HCT116 (cell line): ENCODE measurements at regions not wholly inside any gene's neighbourhood (a gene's known extent, or its start where the extent isn't known, plus 50 kb on each side); places are given as distances from the start of the nearest gene placed in this dataset.

ENCODE experiments used
- ATAC-seq: fragments of 200-7000 bp; cut with Tn5 transposase; 2 replicates; pipeline ENCODE4 v1.9.1; 2020; ENCODE audit warnings: mild to moderate bottlenecking, moderate library complexity
- BruUV-seq: library from RNA; stranded (reverse); fragments of 400-500 nt; replicated peaks from 2 replicates; lab custom pipeline; 2021; lab: Mats Ljungman, UMichigan
- CTCF ChIA-PET: fragments of 300-600 bp; sonication (Branson Sonifier 250); formaldehyde crosslinking; loops from one replicate; lab custom pipeline; 2021; ENCODE audit warnings: antibody characterized with exemption; lab: Charles Lee
- POLR2A ChIA-PET: fragments of 300-600, 350-600 bp; sonication (Branson Sonifier 250); formaldehyde crosslinking; loops from one replicate; lab custom pipeline; 2021; ENCODE audit warnings: antibody characterized with exemption; lab: Charles Lee
- RAD21 ChIA-PET, 2 experiments: fragments of 300-600 bp; sonication (Branson Sonifier 250); formaldehyde crosslinking; loops; one replicate each; lab custom pipeline; 2023; ENCODE audit warnings: low total read pairs in 2 of 2; ENCODE audit not compliant: uncharacterized antibody in 2 of 2, unreplicated experiment in 2 of 2, low non-redundant PET in 1 of 2; lab: Charles Lee
- DNase-seq: peaks from one replicate; pipeline ENCODE4 v3.0.0-alpha.2; 2010; ENCODE audit warnings: low read depth, low spot score
- H2AFZ ChIP-seq: fragments of 200-600 bp; shearing (Covaris generic), sonication (generic); 2 replicates; pipeline ENCODE4 v1.6.1; 2017; ENCODE audit warnings: low read depth, mixed run types, mixed read lengths, antibody characterized with exemption, low read length; ENCODE audit not compliant: poor library complexity, severe bottlenecking
- H3K27ac ChIP-seq: 2 replicates; pipeline ENCODE4 v1.5.1; 2012; ENCODE audit warnings: low read depth, low read length
- H3K27me3 ChIP-seq: fragments of 200-600 bp; sonication (generic); 2 replicates; pipeline ENCODE4 v1.6.1; 2016; ENCODE audit warnings: mixed run types, low read length, mixed read lengths; ENCODE audit not compliant: insufficient read depth
- H3K36me3 ChIP-seq, 2 experiments: fragments of 200-500 bp in 1 of 2; fragments of 200-600 bp in 1 of 2; sonication (Bioruptor generic) in 1 of 2; sonication (generic) in 1 of 2; 2 replicates each; pipeline versions ENCODE4 v1.5.1 to v1.6.1; 2014 to 2016; ENCODE audit warnings: low read length in 2 of 2, inconsistent platforms in 1 of 2, mixed read lengths in 1 of 2, mixed run types in 1 of 2; ENCODE audit not compliant: insufficient read depth in 2 of 2, control insufficient read depth in 1 of 2
- H3K4me1 ChIP-seq, 2 experiments: fragments of 200-600 bp in 1 of 2; sonication (generic) in 1 of 2; 2 replicates each; pipeline versions ENCODE4 v1.5.1 to v1.6.1; 2012 to 2017; ENCODE audit warnings: low read length in 2 of 2, inconsistent platforms in 1 of 2, mild to moderate bottlenecking in 1 of 2, mixed read lengths in 1 of 2, mixed run types in 1 of 2, moderate library complexity in 1 of 2; ENCODE audit not compliant: insufficient read depth in 2 of 2, control insufficient read depth in 1 of 2
- H3K4me2 ChIP-seq: fragments of 200-600 bp; sonication (generic); 2 replicates; pipeline ENCODE4 v1.6.1; 2017; ENCODE audit warnings: mixed run types, low read length, mixed read lengths
- H3K4me3 ChIP-seq, 2 experiments: fragments of 200-600 bp in 1 of 2; sonication (generic) in 1 of 2; replicated peaks in 1 of 2; 2 replicates each; pipeline ENCODE4 v1.5.1; 2011 to 2016; ENCODE audit warnings: low read length in 2 of 2, control low read depth in 1 of 2, low read depth in 1 of 2, mild to moderate bottlenecking in 1 of 2, mixed read lengths in 1 of 2, mixed run types in 1 of 2
- H3K79me2 ChIP-seq: fragments of 200-600 bp; sonication (generic); 2 replicates; pipeline ENCODE4 v1.6.1; 2017; ENCODE audit warnings: mild to moderate bottlenecking, mixed run types, low read length, moderate library complexity, mixed read lengths; ENCODE audit not compliant: insufficient read depth
- H3K9ac ChIP-seq: fragments of 200-600 bp; sonication (generic); 2 replicates; pipeline ENCODE4 v1.6.1; 2016; ENCODE audit warnings: low read length, mixed read lengths
- H3K9me2 ChIP-seq: fragments of 200-600 bp; sonication (generic), shearing (Covaris generic); 2 replicates; pipeline ENCODE4 v1.6.1; 2017; ENCODE audit warnings: mixed run types, mild to moderate bottlenecking, moderate library complexity; ENCODE audit not compliant: insufficient read depth
- H3K9me3 ChIP-seq, 2 experiments: fragments of 200-500 bp in 1 of 2; fragments of 200-600 bp in 1 of 2; sonication (Bioruptor generic) in 1 of 2; sonication (generic) in 1 of 2; 2 replicates each; pipeline ENCODE4 v1.6.1; 2014 to 2017; ENCODE audit warnings: low read length in 2 of 2, mixed read lengths in 2 of 2, inconsistent platforms in 1 of 2, low read depth in 1 of 2, mild to moderate bottlenecking in 1 of 2, mixed run types in 1 of 2, moderate library complexity in 1 of 2; ENCODE audit not compliant: control insufficient read depth in 1 of 2, insufficient read depth in 1 of 2
- H4K20me1 ChIP-seq: fragments of 200-600 bp; sonication (generic), shearing (Covaris generic); 2 replicates; pipeline ENCODE4 v1.6.1; 2017; ENCODE audit warnings: mixed run types, mild to moderate bottlenecking, moderate library complexity; ENCODE audit not compliant: insufficient read depth
- CBX3 ChIP-seq: IDR thresholded peaks from 2 replicates; pipeline ENCODE4 v1.6.1; 2012; ENCODE audit warnings: low read depth
- FOSL1 ChIP-seq: IDR thresholded peaks from 2 replicates; pipeline ENCODE4 v1.6.1; 2012; ENCODE audit warnings: low read depth
- POLR2AphosphoS5 ChIP-seq: IDR thresholded peaks from 2 replicates; pipeline ENCODE4 v1.6.1; 2011; ENCODE audit warnings: mild to moderate bottlenecking, low read depth, low read length, moderate library complexity
- YY1 ChIP-seq: IDR thresholded peaks from 2 replicates; pipeline ENCODE4 v1.6.1; 2011; ENCODE audit warnings: low read length, low read depth, moderate library complexity, mild to moderate bottlenecking; ENCODE audit not compliant: insufficient replicate concordance; ENCODE audit errors: extremely low read depth
- ZFX ChIP-seq: fragments of 450-650 bp; IDR thresholded peaks from 2 replicates; pipeline ENCODE4 v1.6.1; 2017
- intact Hi-C: fragments of 100-400 bp; cut with micrococcal nuclease; formaldehyde crosslinking; loops from 2 replicates; pipeline ENCODE4 v1.10.0; 2022
- TF ChIP-seq, protein P1 (sequence below), 3 experiments: fragments of 200-600 bp in 1 of 3; sonication (generic) in 1 of 3; IDR thresholded peaks in 2 of 3; conservative IDR thresholded peaks in 1 of 3; 2 replicates each; pipeline ENCODE4 v1.5.1; 2012 to 2017; ENCODE audit warnings: low read depth in 2 of 3, low read length in 2 of 3, antibody characterized with exemption in 1 of 3, borderline replicate concordance in 1 of 3, control low read depth in 1 of 3, mild to moderate bottlenecking in 1 of 3, mixed read lengths in 1 of 3, mixed run types in 1 of 3, moderate library complexity in 1 of 3; ENCODE audit not compliant: insufficient read depth in 1 of 3
- TF ChIP-seq, protein P2 (sequence below): IDR thresholded peaks from 2 replicates; pipeline ENCODE4 v1.6.1; 2012; ENCODE audit warnings: low read depth

DNA sequence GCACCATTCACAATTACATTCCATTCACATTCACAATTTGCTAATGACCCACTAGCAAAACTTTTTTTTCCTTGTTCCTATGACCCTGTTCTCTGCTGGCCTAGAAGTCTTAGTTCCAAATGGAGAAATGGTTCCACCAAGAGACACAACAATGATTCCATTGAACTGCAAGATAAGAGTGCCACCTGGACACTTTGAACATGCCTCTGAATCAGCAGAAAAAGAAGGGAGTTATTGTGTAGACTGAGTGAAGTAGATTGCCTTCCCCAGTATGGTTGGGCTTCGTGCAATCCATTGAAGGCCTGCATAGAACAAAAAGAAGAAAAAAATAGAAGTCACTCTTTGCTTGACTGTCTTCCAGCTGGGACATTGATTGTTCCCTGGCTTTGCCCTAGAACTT lies 133.8 kb upstream of the PMCH start:
- no peak overlapping the region for H2AFZ ChIP-seq
- no TSS peak for BruUV-seq

More for the DNA sequence above, 133.8 kb upstream of the PMCH start:
- Histone ChIP-seq H3K79me2 (no peaks in the 10 kb centered on the region), H3K27ac (no peak overlapping the region), H3K9me3 (no peaks in the 10 kb centered on the region), H3K4me3 (no peak overlapping the region), H3K36me3 (no peaks in the 10 kb centered on the region), H3K27me3 (no peaks in the 10 kb centered on the region), H4K20me1 (no peaks in the 10 kb centered on the region), H3K4me2 (no peak overlapping the region), H3K9ac (no peak overlapping the region), H3K4me1 (no peaks in the 10 kb centered on the region), H3K9me2 (no peaks in the 10 kb centered on the region; the same call in 1 of the 2 replicates)
- intact Hi-C loops: no loop called here
- TF ChIP-seq YY1 (no peak), POLR2AphosphoS5 (no peak), ZFX (no peak), FOSL1 (no peak), CBX3 (no peak)
- TF ChIP-seq, protein P1, sequence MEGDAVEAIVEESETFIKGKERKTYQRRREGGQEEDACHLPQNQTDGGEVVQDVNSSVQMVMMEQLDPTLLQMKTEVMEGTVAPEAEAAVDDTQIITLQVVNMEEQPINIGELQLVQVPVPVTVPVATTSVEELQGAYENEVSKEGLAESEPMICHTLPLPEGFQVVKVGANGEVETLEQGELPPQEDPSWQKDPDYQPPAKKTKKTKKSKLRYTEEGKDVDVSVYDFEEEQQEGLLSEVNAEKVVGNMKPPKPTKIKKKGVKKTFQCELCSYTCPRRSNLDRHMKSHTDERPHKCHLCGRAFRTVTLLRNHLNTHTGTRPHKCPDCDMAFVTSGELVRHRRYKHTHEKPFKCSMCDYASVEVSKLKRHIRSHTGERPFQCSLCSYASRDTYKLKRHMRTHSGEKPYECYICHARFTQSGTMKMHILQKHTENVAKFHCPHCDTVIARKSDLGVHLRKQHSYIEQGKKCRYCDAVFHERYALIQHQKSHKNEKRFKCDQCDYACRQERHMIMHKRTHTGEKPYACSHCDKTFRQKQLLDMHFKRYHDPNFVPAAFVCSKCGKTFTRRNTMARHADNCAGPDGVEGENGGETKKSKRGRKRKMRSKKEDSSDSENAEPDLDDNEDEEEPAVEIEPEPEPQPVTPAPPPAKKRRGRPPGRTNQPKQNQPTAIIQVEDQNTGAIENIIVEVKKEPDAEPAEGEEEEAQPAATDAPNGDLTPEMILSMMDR (IDR thresholded peaks at IDR 0.05 in 2 of 3, conservative IDR thresholded peaks at IDR 0.05 in 1 of 3; ENCODE audit: borderline replicate concordance in 1 of 3, insufficient read depth in 1 of 3, low read depth in 2 of 3, low read length in 2 of 3): no peak
- TF ChIP-seq, protein P2, sequence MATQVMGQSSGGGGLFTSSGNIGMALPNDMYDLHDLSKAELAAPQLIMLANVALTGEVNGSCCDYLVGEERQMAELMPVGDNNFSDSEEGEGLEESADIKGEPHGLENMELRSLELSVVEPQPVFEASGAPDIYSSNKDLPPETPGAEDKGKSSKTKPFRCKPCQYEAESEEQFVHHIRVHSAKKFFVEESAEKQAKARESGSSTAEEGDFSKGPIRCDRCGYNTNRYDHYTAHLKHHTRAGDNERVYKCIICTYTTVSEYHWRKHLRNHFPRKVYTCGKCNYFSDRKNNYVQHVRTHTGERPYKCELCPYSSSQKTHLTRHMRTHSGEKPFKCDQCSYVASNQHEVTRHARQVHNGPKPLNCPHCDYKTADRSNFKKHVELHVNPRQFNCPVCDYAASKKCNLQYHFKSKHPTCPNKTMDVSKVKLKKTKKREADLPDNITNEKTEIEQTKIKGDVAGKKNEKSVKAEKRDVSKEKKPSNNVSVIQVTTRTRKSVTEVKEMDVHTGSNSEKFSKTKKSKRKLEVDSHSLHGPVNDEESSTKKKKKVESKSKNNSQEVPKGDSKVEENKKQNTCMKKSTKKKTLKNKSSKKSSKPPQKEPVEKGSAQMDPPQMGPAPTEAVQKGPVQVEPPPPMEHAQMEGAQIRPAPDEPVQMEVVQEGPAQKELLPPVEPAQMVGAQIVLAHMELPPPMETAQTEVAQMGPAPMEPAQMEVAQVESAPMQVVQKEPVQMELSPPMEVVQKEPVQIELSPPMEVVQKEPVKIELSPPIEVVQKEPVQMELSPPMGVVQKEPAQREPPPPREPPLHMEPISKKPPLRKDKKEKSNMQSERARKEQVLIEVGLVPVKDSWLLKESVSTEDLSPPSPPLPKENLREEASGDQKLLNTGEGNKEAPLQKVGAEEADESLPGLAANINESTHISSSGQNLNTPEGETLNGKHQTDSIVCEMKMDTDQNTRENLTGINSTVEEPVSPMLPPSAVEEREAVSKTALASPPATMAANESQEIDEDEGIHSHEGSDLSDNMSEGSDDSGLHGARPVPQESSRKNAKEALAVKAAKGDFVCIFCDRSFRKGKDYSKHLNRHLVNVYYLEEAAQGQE: no peak
- RAD21 ChIA-PET: no interaction called here
- no peak for ATAC-seq
- no peak for DNase-seq
- POLR2A ChIA-PET: no interaction called here
- CTCF ChIA-PET: no interaction called here
